PC-9 (cell line): ENCODE measurements at regions not wholly inside any gene's neighbourhood (a gene's known extent, or its start where the extent isn't known, plus 50 kb on each side); places are given as distances from the start of the nearest gene placed in this dataset.

Source experiments
- CTCF ChIP-seq: fragments of 200-600 bp; sonication (generic); conservative IDR thresholded peaks from 2 replicates; pipeline ENCODE4 v1.6.1; 2017; ENCODE audit warnings: mixed run types, antibody characterized with exemption, mild to moderate bottlenecking, moderate library complexity
- EZH2 ChIP-seq: fragments of 200-600 bp; sonication (generic); IDR thresholded peaks from 2 replicates; pipeline ENCODE4 v1.8.0; 2017; ENCODE audit warnings: antibody characterized with exemption, low read depth

GRCh38 chr2:15061268-15061667 lies 428.8 kb downstream of the LRATD1 start:
- no peak for TF ChIP-seq CTCF
- TF ChIP-seq EZH2, result no peak
